ENCODE measurements at regions not wholly inside any gene's neighbourhood (a gene's known extent, or its start where the extent isn't known, plus 50 kb on each side); places are given as distances from the start of the nearest gene placed in this dataset.
"Not testable (repeated sequence)": the region's sequence is repeated elsewhere in the genome, so short reads cannot be mapped to it uniquely, and the experiment has no call there.

DNA sequence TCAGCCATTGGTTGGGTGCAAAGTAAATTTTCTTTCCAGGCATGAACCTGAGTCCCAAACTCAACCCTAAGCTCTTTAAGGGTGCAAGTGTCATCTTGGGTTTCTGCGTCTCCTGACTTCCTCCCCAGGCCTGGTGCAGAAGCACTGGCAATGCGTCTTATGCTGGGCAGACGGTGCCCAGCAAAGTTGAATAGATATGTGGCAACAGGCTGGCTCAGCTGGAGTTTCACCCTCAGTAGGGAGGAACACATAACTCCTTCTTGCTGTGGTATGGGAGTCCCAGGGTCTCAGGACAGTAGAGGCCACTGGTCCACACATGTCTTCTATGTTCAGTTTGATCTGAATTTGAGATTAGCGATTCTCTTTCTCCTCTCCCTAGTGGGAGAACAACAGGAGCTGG lies 181.3 kb downstream of the RPS24 start:
- Mint-ChIP-seq H3K9me3 (ENCODE audit: low read depth) (no peaks in the 10 kb centered on the region), H3K4me1 (ENCODE audit: low read depth) (peaks cover 34% of the 10 kb centered on the region), H3K27ac (ENCODE audit: unreplicated experiment) (peak overlapping the region; percentile 90), H3K36me3 (ENCODE audit: low read depth) (no peaks in the 10 kb centered on the region), H3K4me3 (ENCODE audit: unreplicated experiment) (no peak overlapping the region), H3K27me3 (ENCODE audit: low read depth) (peaks cover 5% of the 10 kb centered on the region)
- no peak for TF ChIP-seq CTCF (IDR thresholded peaks at IDR 0.05)
- DNase-seq (ENCODE audit: low spot score), result no peak

DNA sequence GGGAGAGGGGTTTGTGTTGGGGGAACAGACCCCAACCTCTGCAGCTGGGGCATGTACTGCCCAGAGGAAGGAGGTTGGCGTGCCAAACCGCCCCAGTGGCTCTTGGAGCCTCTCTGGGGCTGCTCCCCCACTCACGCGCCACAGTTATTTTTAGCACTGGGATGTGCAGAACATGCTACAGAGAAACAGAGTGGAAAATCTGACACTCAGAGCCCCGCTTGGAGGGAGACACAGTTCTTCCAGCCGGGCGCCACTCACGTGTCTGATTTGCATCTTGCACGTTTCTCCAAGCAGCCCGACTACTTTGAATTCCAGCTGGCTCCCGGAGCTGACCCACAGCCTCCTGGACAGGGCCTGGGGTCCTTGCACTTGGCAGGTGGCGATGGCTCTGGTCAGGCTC lies 182.0 kb downstream of the RPS24 start:
- Mint-ChIP-seq H3K4me3 (ENCODE audit: unreplicated experiment) (peak overlapping the region; percentile 9), H3K9me3 (ENCODE audit: low read depth) (no peaks in the 10 kb centered on the region), H3K27me3 (ENCODE audit: low read depth) (peaks cover 8% of the 10 kb centered on the region), H3K4me1 (ENCODE audit: low read depth) (peaks cover 34% of the 10 kb centered on the region), H3K36me3 (ENCODE audit: low read depth) (no peaks in the 10 kb centered on the region), H3K27ac (ENCODE audit: unreplicated experiment) (peak overlapping the region; percentile 90)
- TF ChIP-seq CTCF (IDR thresholded peaks at IDR 0.05), result no peak
- no peak for DNase-seq (ENCODE audit: low spot score)

DNA sequence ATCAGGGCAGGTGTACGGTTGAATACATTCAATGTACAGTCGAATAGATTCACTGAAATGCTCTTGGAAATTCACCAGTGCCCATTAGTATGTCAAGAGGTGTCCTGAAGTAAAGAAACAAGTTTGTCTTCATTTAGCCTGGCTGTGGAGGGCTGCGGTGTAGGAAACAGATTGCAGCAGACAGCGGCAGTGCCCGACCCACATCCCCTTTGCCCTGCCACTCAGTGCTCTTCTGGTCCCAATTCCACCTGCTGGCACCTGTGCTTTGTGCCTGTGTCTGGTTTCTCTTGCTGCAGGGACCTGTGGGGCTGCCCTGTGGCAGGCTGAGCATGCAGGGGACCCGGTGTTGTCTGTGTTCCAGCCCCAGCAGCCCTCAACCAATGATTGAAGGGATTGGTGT lies 183.7 kb downstream of the RPS24 start:
- Mint-ChIP-seq H3K4me1 (ENCODE audit: low read depth) (peaks cover 26% of the 10 kb centered on the region), H3K9me3 (ENCODE audit: low read depth) (no peaks in the 10 kb centered on the region), H3K27me3 (ENCODE audit: low read depth) (peaks cover 5% of the 10 kb centered on the region), H3K27ac (ENCODE audit: unreplicated experiment) (no peak overlapping the region), H3K36me3 (ENCODE audit: low read depth) (no peaks in the 10 kb centered on the region), H3K4me3 (ENCODE audit: unreplicated experiment) (no peak overlapping the region)
- no peak for DNase-seq (ENCODE audit: low spot score)
- TF ChIP-seq CTCF (IDR thresholded peaks at IDR 0.05), result no peak

GRCh38 chr10:78218798-78219490 lies 185.3 kb downstream of the RPS24 start:
- no peak for DNase-seq (ENCODE audit: low spot score)
- H3K27me3 Mint-ChIP-seq (ENCODE audit: low read depth), result peaks cover 7% of the 10 kb centered on the region
- H3K9me3 Mint-ChIP-seq (ENCODE audit: low read depth), result no peaks in the 10 kb centered on the region
- H3K4me3 Mint-ChIP-seq (ENCODE audit: unreplicated experiment), result no peak overlapping the region
- peaks cover 26% of the 10 kb centered on the region for H3K4me1 Mint-ChIP-seq (ENCODE audit: low read depth)
- no peak for TF ChIP-seq CTCF (IDR thresholded peaks at IDR 0.05)
- H3K36me3 Mint-ChIP-seq (ENCODE audit: low read depth), result no peaks in the 10 kb centered on the region
- no peak overlapping the region for H3K27ac Mint-ChIP-seq (ENCODE audit: unreplicated experiment)

- H3K27ac Mint-ChIP-seq (ENCODE audit: unreplicated experiment); H3K36me3 Mint-ChIP-seq (ENCODE audit: low read depth); H3K27me3 Mint-ChIP-seq (ENCODE audit: low read depth); H3K9me3 Mint-ChIP-seq (ENCODE audit: low read depth); H3K4me3 Mint-ChIP-seq (ENCODE audit: unreplicated experiment); DNase-seq (ENCODE audit: low spot score): not testable (repeated sequence)
- H3K4me1 Mint-ChIP-seq (ENCODE audit: low read depth), result peaks cover 22% of the 10 kb centered on the region
These were observed 185.9 kb downstream of the RPS24 start for GRCh38 chr10:78219568-78219967.

DNA sequence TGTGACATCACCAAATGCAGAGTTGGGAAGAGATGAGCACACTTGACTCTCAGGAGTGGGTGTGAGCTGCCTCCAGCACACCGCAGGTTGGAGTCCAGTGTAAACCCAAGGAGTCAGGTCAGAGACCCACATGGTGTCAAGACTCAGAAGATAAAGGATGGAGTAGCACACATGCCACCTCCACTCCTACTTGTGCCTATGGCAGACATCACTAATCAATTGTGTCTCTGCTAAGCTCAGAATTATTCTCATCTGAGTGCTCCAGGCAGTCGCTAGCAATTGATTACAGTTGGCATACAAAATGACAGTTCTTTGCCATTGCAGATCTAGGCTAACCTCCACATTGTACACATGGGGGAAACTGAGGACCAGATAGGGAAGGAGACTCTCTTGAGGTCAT lies 187.1 kb downstream of the RPS24 start:
- TF ChIP-seq CTCF (IDR thresholded peaks at IDR 0.05), result no peak
- Mint-ChIP-seq H3K36me3 (ENCODE audit: low read depth) (no peaks in the 10 kb centered on the region), H3K27me3 (ENCODE audit: low read depth) (peaks cover 7% of the 10 kb centered on the region), H3K9me3 (ENCODE audit: low read depth) (no peaks in the 10 kb centered on the region), H3K27ac (ENCODE audit: unreplicated experiment) (no peak overlapping the region), H3K4me1 (ENCODE audit: low read depth) (peaks cover 10% of the 10 kb centered on the region), H3K4me3 (ENCODE audit: unreplicated experiment) (no peak overlapping the region)
- no peak for DNase-seq (ENCODE audit: low spot score)
